A673 (cell line): ENCODE measurements at regions not wholly inside any gene's neighbourhood (a gene's known extent, or its start where the extent isn't known, plus 50 kb on each side); places are given as distances from the start of the nearest gene placed in this dataset.

Experiments used
- CTCF ChIP-seq: fragments of 300-800, 200-600 bp; sonication (generic); conservative IDR thresholded peaks from 2 replicates; pipeline ENCODE4 v1.5.1; 2017; ENCODE audit warnings: low read depth, mild to moderate bottlenecking, antibody characterized with exemption, low read length, moderate library complexity, mixed read lengths
- EZH2 ChIP-seq: fragments of 200-600 bp; sonication (generic); IDR thresholded peaks from 2 replicates; pipeline ENCODE4 v1.6.1; 2017; ENCODE audit warnings: borderline replicate concordance, low read depth, mild to moderate bottlenecking, mixed read lengths, antibody characterized with exemption, low read length; ENCODE audit not compliant: poor library complexity, severe bottlenecking

GRCh38 chr18:1240701-1241100 lies 336.0 kb downstream of the ADCYAP1 start:
- TF ChIP-seq CTCF (no peak), EZH2 (no peak)
